EH (cell line): ENCODE measurements at regions not wholly inside any gene's neighbourhood (a gene's known extent, or its start where the extent isn't known, plus 50 kb on each side); places are given as distances from the start of the nearest gene placed in this dataset.

ENCODE experiments used
- DNase-seq: peaks from one replicate; pipeline ENCODE4 v3.0.0-alpha.2; 2015; ENCODE audit warnings: low read depth

GRCh38 chr6:10248378-10248843 lies 166.5 kb downstream of the TFAP2A start:
- DNase-seq = peak; percentile 98

GRCh38 chr6:10237298-10238038 lies 177.4 kb downstream of the TFAP2A start:
- peak; percentile 73 for DNase-seq

GRCh38 chr6:10235344-10235743 lies 179.5 kb downstream of the TFAP2A start:
- DNase-seq = peak; percentile 37

GRCh38 chr6:10230531-10230930 lies 184.3 kb downstream of the TFAP2A start:
- peak; percentile 55 for DNase-seq

GRCh38 chr6:10223841-10224240 lies 191.0 kb downstream of the TFAP2A start:
- DNase-seq = no peak

- DNase-seq = peak; percentile 44
These were observed 193.7 kb downstream of the TFAP2A start for GRCh38 chr6:10221178-10221577.

- DNase-seq = no peak
These were observed 195.4 kb downstream of the TFAP2A start for GRCh38 chr6:10219510-10219909.

GRCh38 chr6:10217111-10217510 lies 197.8 kb downstream of the TFAP2A start:
- no peak for DNase-seq

GRCh38 chr6:10215326-10216110 lies 199.4 kb downstream of the TFAP2A start:
- DNase-seq = no peak

GRCh38 chr6:10210052-10210451 lies 204.8 kb downstream of the TFAP2A start:
- DNase-seq = peak; percentile 81

- DNase-seq = no peak
These were observed 209.0 kb downstream of the TFAP2A start for GRCh38 chr6:10205892-10206291.

- DNase-seq = no peak
These were observed 209.8 kb downstream of the TFAP2A start for GRCh38 chr6:10205120-10205519.

GRCh38 chr6:10203651-10204050 lies 211.2 kb downstream of the TFAP2A start:
- no peak for DNase-seq

GRCh38 chr6:10202581-10202980 lies 212.3 kb downstream of the TFAP2A start:
- no peak for DNase-seq

GRCh38 chr6:10201606-10202510 lies 213.0 kb downstream of the TFAP2A start:
- DNase-seq = peak; percentile 31

GRCh38 chr6:10196090-10196489 lies 218.8 kb downstream of the TFAP2A start:
- no peak for DNase-seq

GRCh38 chr6:10194816-10195672 lies 219.8 kb downstream of the TFAP2A start:
- peak; percentile 76 for DNase-seq

GRCh38 chr6:10193321-10193720 lies 221.6 kb downstream of the TFAP2A start:
- no peak for DNase-seq

- DNase-seq = peak; percentile 59
These were observed 224.8 kb downstream of the TFAP2A start for GRCh38 chr6:10190042-10190441.

- DNase-seq = peak; percentile 90
These were observed 230.3 kb downstream of the TFAP2A start for GRCh38 chr6:10184371-10185227.
